Retinal pigment epithelial cell (primary cell): ENCODE measurements at regions not wholly inside any gene's neighbourhood (a gene's known extent, or its start where the extent isn't known, plus 50 kb on each side); places are given as distances from the start of the nearest gene placed in this dataset.

Experiments
- DNase-seq: peaks from one replicate; pipeline ENCODE4 v3.0.0-alpha.2; 2010; ENCODE audit warnings: low read depth
- H3K4me3 ChIP-seq: 2 replicates; pipeline ENCODE4 v1.5.1; 2011; ENCODE audit warnings: mild to moderate bottlenecking, low read length, control low read depth, moderate library complexity
- CTCF ChIP-seq: conservative IDR thresholded peaks from 2 replicates; pipeline ENCODE4 v1.5.1; 2011; ENCODE audit warnings: low read depth, low read length, control low read depth, inconsistent platforms

DNA sequence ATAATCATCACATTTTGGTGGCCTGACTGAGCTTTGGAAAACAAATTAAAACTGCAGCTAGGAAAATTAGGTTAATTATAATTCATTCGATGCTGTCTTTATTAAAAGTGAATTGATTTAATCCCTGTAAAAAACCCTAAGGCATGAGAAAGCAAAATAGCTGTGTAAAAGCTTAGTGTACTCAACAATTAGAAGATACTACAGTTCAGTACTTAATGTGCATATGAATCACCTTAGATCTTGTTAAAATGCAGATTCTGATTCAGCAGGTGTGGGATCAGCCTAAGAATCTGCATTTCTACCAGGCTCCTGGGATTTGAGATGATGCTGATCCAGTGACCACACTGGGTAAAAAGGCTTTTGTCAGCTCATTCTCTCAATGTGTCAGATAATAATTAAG is 559.9 kb upstream of the GOLIM4 start:
- DNase-seq, result no peak
- H3K4me3 ChIP-seq, result no peak overlapping the region
- no peak for TF ChIP-seq CTCF

DNA sequence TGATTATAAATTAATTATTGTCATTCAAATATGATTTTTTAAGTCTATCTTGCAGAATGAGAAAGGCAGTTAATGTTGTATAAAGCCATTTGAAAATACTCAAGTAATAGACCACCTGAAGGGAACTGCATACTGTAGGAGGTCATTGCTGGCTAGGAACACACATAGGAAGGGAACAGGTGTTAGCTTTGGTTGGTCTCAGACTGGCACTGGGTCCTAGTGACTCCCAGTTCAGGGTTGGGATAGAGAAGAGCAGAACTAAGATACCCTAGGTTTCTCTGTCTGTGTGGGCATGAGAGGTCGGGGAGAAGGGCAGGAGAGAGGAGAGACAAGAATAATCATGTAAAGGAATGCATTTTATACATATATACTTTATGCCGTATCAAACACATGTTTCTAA is 559.0 kb upstream of the GOLIM4 start:
- H3K4me3 ChIP-seq, result no peak overlapping the region
- DNase-seq, result no peak
- no peak for TF ChIP-seq CTCF

DNA sequence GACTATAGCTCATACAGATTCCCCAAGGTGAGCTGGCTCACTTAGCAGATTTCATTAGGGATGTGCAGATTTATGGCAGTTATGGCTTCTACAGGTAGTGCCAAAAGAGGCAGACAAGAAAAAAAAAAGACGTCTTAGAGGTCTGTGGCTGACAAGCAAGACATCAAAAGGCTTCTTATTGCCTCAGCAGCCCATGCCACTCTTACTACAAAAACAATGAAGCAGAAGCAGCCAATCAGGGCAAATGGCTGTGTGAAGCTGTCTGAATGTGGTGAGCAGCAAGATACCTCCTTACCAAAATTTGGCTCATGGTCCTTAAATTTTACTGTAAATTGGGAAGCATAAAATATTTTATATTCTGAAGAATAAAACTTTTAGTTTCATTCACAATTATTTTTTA is 557.5 kb upstream of the GOLIM4 start:
- no peak for DNase-seq
- no peak for TF ChIP-seq CTCF
- no peak overlapping the region for H3K4me3 ChIP-seq

DNA sequence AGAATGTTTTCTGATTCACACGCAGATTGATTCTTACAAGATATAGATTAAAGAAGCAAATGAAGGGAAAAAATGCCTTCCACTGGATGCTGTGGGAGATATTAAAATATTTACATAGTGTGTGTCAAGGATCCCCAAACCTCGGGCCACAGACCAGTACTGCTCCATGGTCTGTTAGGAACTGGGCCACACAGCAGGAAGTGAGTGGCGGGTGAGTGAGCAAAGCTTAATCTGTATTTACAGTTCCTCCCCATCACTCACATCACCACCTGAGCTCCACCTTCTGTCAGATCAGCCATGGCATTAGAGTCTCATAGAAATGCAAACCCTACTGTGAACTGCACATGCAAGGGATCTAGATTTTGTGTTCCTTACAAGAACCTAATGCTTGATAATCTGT is 552.6 kb upstream of the GOLIM4 start:
- no peak for TF ChIP-seq CTCF
- DNase-seq, result no peak
- H3K4me3 ChIP-seq, result no peak overlapping the region

- DNase-seq, result no peak
- no peak for TF ChIP-seq CTCF
- H3K4me3 ChIP-seq, result no peak overlapping the region
These were observed 551.9 kb upstream of the GOLIM4 start for GRCh38 chr3:168647582-168647981.

GRCh38 chr3:168645180-168645579 is 549.5 kb upstream of the GOLIM4 start:
- no peak for DNase-seq
- no peak for TF ChIP-seq CTCF
- H3K4me3 ChIP-seq, result no peak overlapping the region

DNA sequence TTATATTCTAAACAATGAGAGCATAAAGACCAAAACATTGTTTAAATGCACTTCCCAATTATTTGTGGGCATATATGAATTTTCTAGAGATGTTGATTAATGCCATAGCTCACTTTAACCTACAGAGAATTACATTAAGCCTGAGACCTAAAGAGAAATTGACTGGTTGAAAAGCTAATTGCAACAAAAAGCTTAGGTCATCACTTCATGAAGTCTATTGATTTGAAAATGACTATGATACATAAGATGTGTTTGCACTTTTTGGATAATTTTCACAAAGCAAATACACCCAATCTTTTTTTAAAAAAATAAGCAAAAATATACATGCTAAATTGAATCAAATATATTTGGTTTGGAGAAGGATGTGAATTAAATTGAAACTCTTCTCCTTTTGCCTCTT is 532.8 kb upstream of the GOLIM4 start:
- DNase-seq, result no peak
- no peak overlapping the region for H3K4me3 ChIP-seq
- TF ChIP-seq CTCF, result no peak
